GM19025 (cell line): ENCODE measurements at regions not wholly inside any gene's neighbourhood (a gene's known extent, or its start where the extent isn't known, plus 50 kb on each side); places are given as distances from the start of the nearest gene placed in this dataset.

Experiments used
- ATAC-seq: cut with Tn5 transposase; IDR thresholded peaks from one replicate; pipeline ENCODE4 v1.9.1; 2021; ENCODE audit warnings: mild to moderate bottlenecking, low read depth, moderate library complexity; ENCODE audit not compliant: unreplicated experiment

GRCh38 chr2:19846567-19846966 lies 55.2 kb downstream of the TTC32 start:
- no peak for ATAC-seq

- no peak for ATAC-seq
These were observed 55.8 kb downstream of the TTC32 start for GRCh38 chr2:19846030-19846429.

GRCh38 chr2:19845323-19845920 lies 56.4 kb downstream of the TTC32 start:
- no peak for ATAC-seq

- ATAC-seq = no peak
These were observed 57.0 kb downstream of the TTC32 start for GRCh38 chr2:19844750-19845149.

GRCh38 chr2:19843992-19844515 lies 57.7 kb downstream of the TTC32 start:
- ATAC-seq = no peak

GRCh38 chr2:19841918-19842693 lies 59.7 kb downstream of the TTC32 start:
- ATAC-seq = no peak

- ATAC-seq = no peak
These were observed 62.3 kb downstream of the TTC32 start for GRCh38 chr2:19839438-19839837.

GRCh38 chr2:19838616-19839015 lies 63.2 kb downstream of the TTC32 start:
- no peak for ATAC-seq

- no peak for ATAC-seq
These were observed 64.5 kb downstream of the TTC32 start for GRCh38 chr2:19837235-19837766.

- ATAC-seq = no peak
These were observed 66.0 kb downstream of the TTC32 start for GRCh38 chr2:19835781-19836281.

GRCh38 chr2:19833978-19834377 lies 67.8 kb downstream of the TTC32 start:
- ATAC-seq = no peak

GRCh38 chr2:19829672-19830071 lies 72.1 kb downstream of the TTC32 start:
- ATAC-seq = no peak

GRCh38 chr2:19826874-19827273 lies 74.9 kb downstream of the TTC32 start:
- ATAC-seq = no peak

- no peak for ATAC-seq
These were observed 78.3 kb downstream of the TTC32 start for GRCh38 chr2:19823507-19823906.

GRCh38 chr2:19819097-19820065 lies 82.4 kb downstream of the TTC32 start:
- no peak for ATAC-seq

- ATAC-seq = no peak
These were observed 83.2 kb downstream of the TTC32 start for GRCh38 chr2:19818543-19818942.

- no peak for ATAC-seq
These were observed 83.7 kb downstream of the TTC32 start for GRCh38 chr2:19818039-19818438.

GRCh38 chr2:19815746-19816145 lies 86.0 kb downstream of the TTC32 start:
- ATAC-seq = no peak

GRCh38 chr2:19812166-19812565 lies 89.6 kb downstream of the TTC32 start:
- no peak for ATAC-seq

- no peak for ATAC-seq
These were observed 90.6 kb downstream of the TTC32 start for GRCh38 chr2:19811186-19811585.
